ENCODE measurements at regions not wholly inside any gene's neighbourhood (a gene's known extent, or its start where the extent isn't known, plus 50 kb on each side); places are given as distances from the start of the nearest gene placed in this dataset.
"Not testable (repeated sequence)": the region's sequence is repeated elsewhere in the genome, so short reads cannot be mapped to it uniquely, and the experiment has no call there.

GRCh38 chr20:25853718-25854388, 157.2 kb upstream of the ZNF337 start:
- FAIRE-seq; DNase-seq (ENCODE audit: insufficient read length, low spot score): not testable (repeated sequence)

GRCh38 chr20:25852968-25853717, 156.5 kb upstream of the ZNF337 start:
- not testable (repeated sequence) for DNase-seq (ENCODE audit: insufficient read length, low spot score); FAIRE-seq

- FAIRE-seq; DNase-seq (ENCODE audit: insufficient read length, low spot score): not testable (repeated sequence)
These were observed 153.5 kb upstream of the ZNF337 start for GRCh38 chr20:25850133-25850532.

- no peak for FAIRE-seq
These were observed 151.6 kb upstream of the ZNF337 start for GRCh38 chr20:25848222-25848621.

GRCh38 chr20:25844640-25845039, 148.0 kb upstream of the ZNF337 start:
- DNase-seq (ENCODE audit: insufficient read length, low spot score); FAIRE-seq: not testable (repeated sequence)

More at GRCh38 chr20:25848222-25848621, 151.6 kb upstream of the ZNF337 start:
- DNase-seq (ENCODE audit: insufficient read length, low spot score) = no peak

- not testable (repeated sequence) for DNase-seq (ENCODE audit: insufficient read length, low spot score); FAIRE-seq
These were observed 116.9 kb upstream of the ZNF337 start for GRCh38 chr20:25813511-25813910.

GRCh38 chr20:25798174-25798993, 101.7 kb upstream of the ZNF337 start:
- DNase-seq (ENCODE audit: insufficient read length, low spot score); FAIRE-seq: not testable (repeated sequence)

GRCh38 chr20:25797062-25797461, 100.4 kb upstream of the ZNF337 start:
- DNase-seq (ENCODE audit: insufficient read length, low spot score); FAIRE-seq: not testable (repeated sequence)

GRCh38 chr20:25777241-25777640, 80.6 kb upstream of the ZNF337 start:
- DNase-seq (ENCODE audit: insufficient read length, low spot score); FAIRE-seq: not testable (repeated sequence)

- FAIRE-seq; DNase-seq (ENCODE audit: insufficient read length, low spot score): not testable (repeated sequence)
These were observed 78.1 kb upstream of the ZNF337 start for GRCh38 chr20:25774711-25775110.

- FAIRE-seq; DNase-seq (ENCODE audit: insufficient read length, low spot score): not testable (repeated sequence)
These were observed 77.5 kb upstream of the ZNF337 start for GRCh38 chr20:25774203-25774602.

GRCh38 chr20:25772437-25772836, 75.8 kb upstream of the ZNF337 start:
- DNase-seq (ENCODE audit: insufficient read length, low spot score); FAIRE-seq: not testable (repeated sequence)

GRCh38 chr20:25771818-25772217, 75.2 kb upstream of the ZNF337 start:
- not testable (repeated sequence) for FAIRE-seq; DNase-seq (ENCODE audit: insufficient read length, low spot score)

- FAIRE-seq (no peak), DNase-seq (ENCODE audit: insufficient read length, low spot score) (no peak)
These were observed 64.9 kb upstream of the ZNF337 start for GRCh38 chr20:25761596-25761995.

GRCh38 chr20:25761046-25761445, 64.4 kb upstream of the ZNF337 start:
- not testable (repeated sequence) for DNase-seq (ENCODE audit: insufficient read length, low spot score); FAIRE-seq

- FAIRE-seq (no peak), DNase-seq (ENCODE audit: insufficient read length, low spot score) (peak; percentile 23)
These were observed 54.4 kb upstream of the ZNF337 start for GRCh38 chr20:25750765-25751696.

- DNase-seq (ENCODE audit: insufficient read length, low spot score) = no peak
- FAIRE-seq = no peak
These were observed 53.6 kb upstream of the ZNF337 start for GRCh38 chr20:25750220-25750764.

GRCh38 chr20:25749649-25750048, 53.0 kb upstream of the ZNF337 start:
- no peak for FAIRE-seq
- no peak for DNase-seq (ENCODE audit: insufficient read length, low spot score)

Data from GM19239 (cell line).